ENCODE measurements at regions not wholly inside any gene's neighbourhood (a gene's known extent, or its start where the extent isn't known, plus 50 kb on each side); places are given as distances from the start of the nearest gene placed in this dataset.

DNA sequence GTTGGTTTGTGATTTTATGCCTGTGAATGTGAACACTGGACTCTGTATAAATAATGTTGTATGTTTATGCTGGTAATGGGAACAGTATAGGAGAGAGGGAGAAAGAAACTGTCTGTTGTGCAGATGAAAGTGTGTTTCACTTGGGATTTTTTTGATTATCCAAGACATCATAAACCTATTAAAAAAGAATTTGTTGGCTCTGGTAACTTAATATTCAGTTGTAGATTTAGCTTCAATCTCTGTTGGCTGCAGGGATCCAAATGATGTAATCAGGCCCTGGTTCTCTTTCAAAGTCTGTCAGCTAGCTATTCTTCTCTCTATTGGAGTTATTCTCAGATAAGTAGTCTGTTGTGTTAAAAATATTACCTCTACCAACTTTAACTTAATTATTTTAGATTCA lies 168.8 kb upstream of the RHOBTB1 start:
- TF ChIP-seq, protein P1, sequence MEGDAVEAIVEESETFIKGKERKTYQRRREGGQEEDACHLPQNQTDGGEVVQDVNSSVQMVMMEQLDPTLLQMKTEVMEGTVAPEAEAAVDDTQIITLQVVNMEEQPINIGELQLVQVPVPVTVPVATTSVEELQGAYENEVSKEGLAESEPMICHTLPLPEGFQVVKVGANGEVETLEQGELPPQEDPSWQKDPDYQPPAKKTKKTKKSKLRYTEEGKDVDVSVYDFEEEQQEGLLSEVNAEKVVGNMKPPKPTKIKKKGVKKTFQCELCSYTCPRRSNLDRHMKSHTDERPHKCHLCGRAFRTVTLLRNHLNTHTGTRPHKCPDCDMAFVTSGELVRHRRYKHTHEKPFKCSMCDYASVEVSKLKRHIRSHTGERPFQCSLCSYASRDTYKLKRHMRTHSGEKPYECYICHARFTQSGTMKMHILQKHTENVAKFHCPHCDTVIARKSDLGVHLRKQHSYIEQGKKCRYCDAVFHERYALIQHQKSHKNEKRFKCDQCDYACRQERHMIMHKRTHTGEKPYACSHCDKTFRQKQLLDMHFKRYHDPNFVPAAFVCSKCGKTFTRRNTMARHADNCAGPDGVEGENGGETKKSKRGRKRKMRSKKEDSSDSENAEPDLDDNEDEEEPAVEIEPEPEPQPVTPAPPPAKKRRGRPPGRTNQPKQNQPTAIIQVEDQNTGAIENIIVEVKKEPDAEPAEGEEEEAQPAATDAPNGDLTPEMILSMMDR (IDR thresholded peaks at IDR 0.05; ENCODE audit: borderline replicate concordance, extremely low read depth, low read length, poor library complexity, severe bottlenecking), result no peak
- no peak for TF ChIP-seq EZH2 (IDR thresholded peaks at IDR 0.05; ENCODE audit: borderline replicate concordance, low read depth, low read length, severe bottlenecking)
